ENCODE measurements at regions not wholly inside any gene's neighbourhood (a gene's known extent, or its start where the extent isn't known, plus 50 kb on each side); places are given as distances from the start of the nearest gene placed in this dataset.

- Histone ChIP-seq H3K36me3 (ENCODE audit: control insufficient read depth, low read length) (no peaks in the 10 kb centered on the region), H3K79me2 (ENCODE audit: control insufficient read depth, low read length) (no peaks in the 10 kb centered on the region), H3K4me2 (ENCODE audit: low read length) (no peak overlapping the region), H3K4me3 (ENCODE audit: low read length) (no peak overlapping the region), H3K9me2 (replicated peaks; ENCODE audit: control insufficient read depth, low read length) (no peaks in the 10 kb centered on the region), H3F3A (ENCODE audit: control insufficient read depth, insufficient read depth) (no peaks in the 10 kb centered on the region), H3K9me3 (ENCODE audit: control insufficient read depth, insufficient read depth, low read length) (no peaks in the 10 kb centered on the region), H3K27ac (ENCODE audit: low read depth, low read length) (no peak overlapping the region), H4K20me1 (ENCODE audit: control insufficient read depth, insufficient read depth, low read depth, low read length) (no peaks in the 10 kb centered on the region), H3K27me3 (ENCODE audit: control insufficient read depth, low read length) (0 out of 2 replicates have a peak, but pooled peaks cover 3% of the 10 kb centered on the region), H3K4me1 (ENCODE audit: control insufficient read depth, low read length) (no peaks in the 10 kb centered on the region)
- TF ChIP-seq CTCF (IDR thresholded peaks at IDR 0.05; ENCODE audit: low read depth, low read length, poor library complexity, severe bottlenecking) (no peak), EZH2phosphoT487 (IDR thresholded peaks at IDR 0.05; ENCODE audit: borderline replicate concordance, low read length) (no peak)
These were observed 117.6 kb upstream of the ARRDC3 start for GRCh38 chr5:91500758-91501157.

- H3F3A ChIP-seq (ENCODE audit: control insufficient read depth, insufficient read depth) = no peaks in the 10 kb centered on the region
- H3K4me2 ChIP-seq (ENCODE audit: low read length) = no peak overlapping the region
- no peaks in the 10 kb centered on the region for H3K9me3 ChIP-seq (ENCODE audit: control insufficient read depth, insufficient read depth, low read length)
- peaks cover 9% of the 10 kb centered on the region for H3K27me3 ChIP-seq (ENCODE audit: control insufficient read depth, low read length)
- no peaks in the 10 kb centered on the region for H4K20me1 ChIP-seq (ENCODE audit: control insufficient read depth, insufficient read depth, low read depth, low read length)
- peak; percentile 64 for TF ChIP-seq CTCF (IDR thresholded peaks at IDR 0.05; ENCODE audit: low read depth, low read length, poor library complexity, severe bottlenecking)
- no peak for TF ChIP-seq EZH2phosphoT487 (IDR thresholded peaks at IDR 0.05; ENCODE audit: borderline replicate concordance, low read length)
- H3K79me2 ChIP-seq (ENCODE audit: control insufficient read depth, low read length) = no peaks in the 10 kb centered on the region
- H3K36me3 ChIP-seq (ENCODE audit: control insufficient read depth, low read length) = no peaks in the 10 kb centered on the region
- H3K9me2 ChIP-seq (replicated peaks; ENCODE audit: control insufficient read depth, low read length) = no peaks in the 10 kb centered on the region
- H3K4me3 ChIP-seq (ENCODE audit: low read length) = no peak overlapping the region
- no peaks in the 10 kb centered on the region for H3K4me1 ChIP-seq (ENCODE audit: control insufficient read depth, low read length)
- H3K27ac ChIP-seq (ENCODE audit: low read depth, low read length) = no peak overlapping the region
These were observed 116.9 kb upstream of the ARRDC3 start for GRCh38 chr5:91499943-91500531.

GRCh38 chr5:91495699-91496098, 112.6 kb upstream of the ARRDC3 start:
- H3K4me3 ChIP-seq (ENCODE audit: low read length) = no peak overlapping the region
- no peak overlapping the region for H3K27ac ChIP-seq (ENCODE audit: low read depth, low read length)
- peaks cover 32% of the 10 kb centered on the region for H3K27me3 ChIP-seq (ENCODE audit: control insufficient read depth, low read length)
- H3K9me3 ChIP-seq (ENCODE audit: control insufficient read depth, insufficient read depth, low read length) = no peaks in the 10 kb centered on the region
- H3K36me3 ChIP-seq (ENCODE audit: control insufficient read depth, low read length) = no peaks in the 10 kb centered on the region
- no peaks in the 10 kb centered on the region for H3K79me2 ChIP-seq (ENCODE audit: control insufficient read depth, low read length)
- no peak overlapping the region for H3K4me2 ChIP-seq (ENCODE audit: low read length)
- TF ChIP-seq CTCF (IDR thresholded peaks at IDR 0.05; ENCODE audit: low read depth, low read length, poor library complexity, severe bottlenecking) (no peak), EZH2phosphoT487 (IDR thresholded peaks at IDR 0.05; ENCODE audit: borderline replicate concordance, low read length) (no peak)
- no peaks in the 10 kb centered on the region for H3K4me1 ChIP-seq (ENCODE audit: control insufficient read depth, low read length)
- no peaks in the 10 kb centered on the region for H3F3A ChIP-seq (ENCODE audit: control insufficient read depth, insufficient read depth)
- no peaks in the 10 kb centered on the region for H4K20me1 ChIP-seq (ENCODE audit: control insufficient read depth, insufficient read depth, low read depth, low read length)
- no peaks in the 10 kb centered on the region for H3K9me2 ChIP-seq (replicated peaks; ENCODE audit: control insufficient read depth, low read length)

All from DOHH2 (cell line).